ENCODE measurements at regions not wholly inside any gene's neighbourhood (a gene's known extent, or its start where the extent isn't known, plus 50 kb on each side); places are given as distances from the start of the nearest gene placed in this dataset.

DNA sequence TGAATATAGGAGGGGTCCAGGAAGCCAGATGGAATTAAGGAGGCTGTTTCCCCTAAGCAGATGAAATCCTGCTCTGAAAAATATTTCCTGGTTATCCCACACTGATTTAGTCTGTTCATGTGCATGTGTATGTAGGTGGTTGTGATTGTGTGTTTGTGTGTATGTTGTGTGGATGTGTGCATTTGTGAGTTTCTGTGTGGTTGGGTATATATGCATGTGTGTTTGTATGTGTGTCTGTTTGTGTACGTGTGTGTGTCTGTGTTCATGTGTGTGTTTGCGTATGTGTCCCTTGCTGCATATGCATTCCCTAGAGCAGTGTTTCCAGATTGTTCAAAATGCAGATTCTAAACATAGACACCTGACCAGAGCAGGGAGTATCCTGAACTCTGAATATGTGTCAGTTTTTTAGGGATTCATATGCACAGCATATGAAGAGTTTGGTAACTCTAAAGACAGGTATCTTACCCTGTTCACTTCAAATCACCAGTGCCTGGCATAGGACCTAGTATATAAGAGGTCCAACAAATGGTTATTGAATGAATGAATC lies 239.8 kb downstream of the MAFB start:
- no peaks in the 10 kb centered on the region for H3K9me3 ChIP-seq (replicated peaks; ENCODE audit: control insufficient read depth, insufficient read depth, low read length)
- no peaks in the 10 kb centered on the region for H3K9me1 ChIP-seq (replicated peaks; ENCODE audit: control insufficient read depth, extremely low read depth, insufficient read depth, low read length)
- no peak overlapping the region for H3K9ac ChIP-seq (replicated peaks; ENCODE audit: extremely low read depth, insufficient read depth, low read length)
- intact Hi-C loops (cut with micrococcal nuclease) (no loop called here), dilution Hi-C loops (cut with MboI; ENCODE audit: extremely low pct_ligation_motif_present, low sequenced_read_pairs) (no loop called here)
- ChIA-PET CTCF (no interaction called here), POLR2A (no interaction called here)
- no TSS peak for BruUV-seq (replicated peaks)
- no peaks in the 10 kb centered on the region for H3K4me1 ChIP-seq (ENCODE audit: control insufficient read depth, extremely low read depth, insufficient read depth, low read length)
- H3K36me3 ChIP-seq (ENCODE audit: control insufficient read depth in 2 of 2, extremely low read depth in 1 of 2, insufficient read depth in 2 of 2, low read length in 2 of 2) = no peaks in the 10 kb centered on the region
- H2AFZ ChIP-seq (ENCODE audit: low read depth, low read length) = no peak overlapping the region
- TF ChIP-seq GATA2 (IDR thresholded peaks at IDR 0.05; ENCODE audit: insufficient read depth, insufficient read length, low read depth, low read length) = no peak
- no peak for TF ChIP-seq MYC (IDR thresholded peaks at IDR 0.05; ENCODE audit: low read depth, low read length)
- no peak for TF ChIP-seq FOS (IDR thresholded peaks at IDR 0.05; ENCODE audit: borderline replicate concordance, insufficient read depth, low read length)
- no peak for TF ChIP-seq EZH2 (IDR thresholded peaks at IDR 0.05; ENCODE audit: borderline replicate concordance, low read depth, low read length, severe bottlenecking)
- TF ChIP-seq JUN (IDR thresholded peaks at IDR 0.05; ENCODE audit: borderline replicate concordance, insufficient read depth, insufficient read length, low read depth) = no peak
- TF ChIP-seq POLR2AphosphoS5 (IDR thresholded peaks at IDR 0.05; ENCODE audit: insufficient read depth, low read depth, low read length) = no peak
- TF ChIP-seq, protein P1, sequence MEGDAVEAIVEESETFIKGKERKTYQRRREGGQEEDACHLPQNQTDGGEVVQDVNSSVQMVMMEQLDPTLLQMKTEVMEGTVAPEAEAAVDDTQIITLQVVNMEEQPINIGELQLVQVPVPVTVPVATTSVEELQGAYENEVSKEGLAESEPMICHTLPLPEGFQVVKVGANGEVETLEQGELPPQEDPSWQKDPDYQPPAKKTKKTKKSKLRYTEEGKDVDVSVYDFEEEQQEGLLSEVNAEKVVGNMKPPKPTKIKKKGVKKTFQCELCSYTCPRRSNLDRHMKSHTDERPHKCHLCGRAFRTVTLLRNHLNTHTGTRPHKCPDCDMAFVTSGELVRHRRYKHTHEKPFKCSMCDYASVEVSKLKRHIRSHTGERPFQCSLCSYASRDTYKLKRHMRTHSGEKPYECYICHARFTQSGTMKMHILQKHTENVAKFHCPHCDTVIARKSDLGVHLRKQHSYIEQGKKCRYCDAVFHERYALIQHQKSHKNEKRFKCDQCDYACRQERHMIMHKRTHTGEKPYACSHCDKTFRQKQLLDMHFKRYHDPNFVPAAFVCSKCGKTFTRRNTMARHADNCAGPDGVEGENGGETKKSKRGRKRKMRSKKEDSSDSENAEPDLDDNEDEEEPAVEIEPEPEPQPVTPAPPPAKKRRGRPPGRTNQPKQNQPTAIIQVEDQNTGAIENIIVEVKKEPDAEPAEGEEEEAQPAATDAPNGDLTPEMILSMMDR (IDR thresholded peaks at IDR 0.05; ENCODE audit: extremely low read depth in 1 of 2, insufficient read depth in 1 of 2, low read depth in 1 of 2, low read length in 2 of 2) = no peak
- TF ChIP-seq, protein P2, sequence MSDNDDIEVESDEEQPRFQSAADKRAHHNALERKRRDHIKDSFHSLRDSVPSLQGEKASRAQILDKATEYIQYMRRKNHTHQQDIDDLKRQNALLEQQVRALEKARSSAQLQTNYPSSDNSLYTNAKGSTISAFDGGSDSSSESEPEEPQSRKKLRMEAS (IDR thresholded peaks at IDR 0.05; ENCODE audit: insufficient read depth, insufficient read length) = no peak
- TF ChIP-seq POLR2A (IDR thresholded peaks at IDR 0.05; ENCODE audit: low read depth, low read length) = no peak
- no peak for DNase-seq (ENCODE audit: low read depth, low spot score)
- no peak for FAIRE-seq
- H3K27me3 ChIP-seq (ENCODE audit: control insufficient read depth in 2 of 2, insufficient read depth in 2 of 2, low read length in 2 of 2) = no peaks in the 10 kb centered on the region
- H3K4me2 ChIP-seq (ENCODE audit: insufficient read depth, low read length) = no peak overlapping the region
- no peak overlapping the region for H3K27ac ChIP-seq (ENCODE audit: insufficient read depth, low read depth, low read length)
- H3K4me3 ChIP-seq (replicated peaks in 1 of 3; ENCODE audit: insufficient read depth in 1 of 3, low read depth in 1 of 3, low read length in 3 of 3) = no peak overlapping the region
- no peaks in the 10 kb centered on the region for H3K79me2 ChIP-seq (ENCODE audit: control insufficient read depth, insufficient read depth, low read length)
- H4K20me1 ChIP-seq (replicated peaks; ENCODE audit: control insufficient read depth, extremely low read depth, insufficient read depth, low read length) = no peaks in the 10 kb centered on the region
